ENCODE measurements at regions not wholly inside any gene's neighbourhood (a gene's known extent, or its start where the extent isn't known, plus 50 kb on each side); places are given as distances from the start of the nearest gene placed in this dataset.

DNA sequence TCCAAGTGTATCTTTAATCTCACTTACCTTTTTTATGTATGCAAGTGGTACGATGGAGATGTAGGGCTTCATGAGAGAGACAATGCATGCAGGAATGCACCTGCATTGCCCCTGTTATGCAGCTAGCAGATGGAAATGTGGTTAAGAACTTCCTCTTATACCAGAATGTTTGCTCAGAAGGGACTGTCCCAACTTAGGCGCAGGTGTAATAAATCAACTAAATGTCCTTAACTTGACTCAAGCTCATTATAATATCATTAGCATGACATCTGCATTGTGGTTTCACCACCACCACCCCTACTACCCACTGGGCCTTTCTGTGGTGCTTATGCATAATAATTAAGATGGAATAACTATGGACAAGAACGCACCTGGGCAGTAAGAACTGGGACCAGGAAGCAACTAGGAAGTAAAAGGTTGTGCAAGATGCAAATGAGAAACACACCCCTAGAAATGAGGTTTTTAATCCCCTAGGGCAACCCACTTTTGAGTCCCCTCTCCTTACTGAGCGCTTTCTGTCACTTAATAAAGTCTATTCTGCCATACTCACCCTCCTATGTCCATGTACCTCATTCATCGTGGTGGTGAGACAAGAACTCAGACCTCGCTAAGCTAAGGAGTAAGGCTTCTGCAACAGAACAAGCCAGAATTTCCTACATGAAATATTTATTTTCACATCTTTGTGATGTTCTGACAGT, 1103.3 kb upstream of the B3GALT2 start:
- no peak for DNase-seq

- DNase-seq, result no peak
Observed at GRCh38 chr1:194288238-194288637, 1101.8 kb upstream of the B3GALT2 start.

DNA sequence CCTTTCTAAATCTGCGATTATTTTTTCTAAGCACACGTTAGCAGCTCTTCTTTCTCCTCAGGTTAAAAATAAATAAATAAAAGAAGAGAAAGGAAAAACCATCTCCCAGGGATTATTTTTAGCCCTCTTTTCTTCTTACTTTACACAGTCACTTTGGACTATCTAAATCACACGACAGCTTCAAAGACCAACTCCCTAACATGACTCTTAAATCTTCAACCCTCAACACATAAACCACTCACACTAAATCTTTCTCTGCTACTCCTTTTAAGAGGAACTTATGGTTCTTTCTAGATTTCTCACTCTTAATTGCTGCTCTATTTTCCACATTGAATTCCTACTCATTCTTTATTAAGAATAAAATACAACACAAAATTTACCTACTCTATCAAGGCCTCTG, 1095.0 kb upstream of the B3GALT2 start:
- no peak for DNase-seq

DNA sequence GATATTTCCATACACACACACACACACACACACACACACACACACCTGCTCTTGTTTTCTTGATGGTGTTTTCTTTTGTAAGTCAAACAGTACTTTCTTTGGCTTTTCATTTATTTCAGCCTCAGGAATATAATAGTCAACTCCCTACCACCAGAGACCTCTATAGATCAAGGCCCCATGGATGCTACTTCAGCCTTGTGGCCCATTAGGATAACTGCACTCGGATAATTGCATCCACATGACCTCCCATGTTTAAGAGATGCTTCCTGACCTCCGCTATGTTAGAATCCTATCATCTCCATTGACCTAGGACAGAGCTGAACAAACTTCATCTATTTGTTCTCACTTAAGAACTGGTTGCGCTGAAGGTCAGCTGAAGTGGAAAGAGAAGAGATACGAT, 1094.0 kb upstream of the B3GALT2 start:
- DNase-seq, result no peak

- no peak for DNase-seq
Observed at GRCh38 chr1:194279975-194280374, 1093.6 kb upstream of the B3GALT2 start.

DNA sequence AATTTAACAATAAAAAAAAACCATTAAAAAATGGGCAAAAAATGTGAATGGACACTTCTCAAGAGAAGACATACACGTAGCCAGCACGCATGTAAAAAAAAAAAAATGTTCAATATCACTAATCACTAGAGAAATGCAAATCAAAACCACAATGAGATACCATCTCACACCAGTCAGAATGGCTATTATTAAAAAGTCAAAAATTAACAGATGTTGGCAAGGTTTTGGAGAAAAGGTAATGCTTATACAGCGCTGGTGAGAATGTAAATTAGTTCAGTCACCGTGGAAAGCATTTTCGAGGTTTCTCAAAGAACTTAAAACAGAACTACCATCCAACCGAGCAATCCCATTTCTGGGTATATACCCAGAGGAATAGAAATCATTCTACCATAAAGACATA, 1091.5 kb upstream of the B3GALT2 start:
- DNase-seq, result no peak

- DNase-seq, result no peak
Observed at GRCh38 chr1:194273660-194274059, 1087.2 kb upstream of the B3GALT2 start.

DNA sequence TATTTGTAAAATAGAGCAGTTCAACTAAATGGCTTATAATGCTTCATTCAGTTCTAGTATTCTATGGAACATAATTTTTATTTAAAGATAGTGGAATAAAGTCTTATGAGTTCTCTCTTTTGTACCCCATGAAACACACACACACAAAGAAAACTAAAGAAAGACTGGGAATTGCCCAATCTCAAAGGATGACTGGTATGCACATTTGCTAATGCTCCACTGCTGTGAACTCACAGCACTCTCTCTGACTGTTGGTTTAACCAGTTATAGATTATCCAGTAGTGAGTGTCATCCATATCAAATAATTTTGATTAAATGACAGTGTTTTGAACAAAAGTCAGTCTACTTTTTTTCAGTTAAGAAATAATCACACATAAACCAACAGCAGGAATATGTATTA, 1082.4 kb upstream of the B3GALT2 start:
- no peak for DNase-seq

DNA sequence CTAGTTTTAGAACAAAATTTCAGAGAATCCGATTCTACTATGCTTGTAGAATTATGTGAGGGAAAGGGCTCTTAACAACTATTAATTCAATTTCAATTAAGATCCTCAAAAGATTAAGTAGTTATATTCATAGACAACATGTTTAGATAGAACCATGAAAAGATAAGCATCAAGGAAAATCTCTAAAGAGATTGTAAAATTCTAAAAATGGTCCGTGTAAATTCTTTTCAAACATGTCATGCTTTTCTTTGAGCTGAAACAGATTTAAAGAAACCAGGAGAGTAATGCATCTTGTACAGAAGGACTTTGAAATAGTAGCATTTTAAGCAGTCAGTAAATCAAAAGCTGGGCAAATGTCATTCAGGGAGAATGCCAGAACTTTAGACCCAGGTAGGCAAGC, 1080.6 kb upstream of the B3GALT2 start:
- no peak for DNase-seq

GRCh38 chr1:194256010-194256409, 1069.6 kb upstream of the B3GALT2 start:
- no peak for DNase-seq

- DNase-seq, result no peak
Observed at GRCh38 chr1:194252199-194252598, 1065.8 kb upstream of the B3GALT2 start.

- no peak for DNase-seq
Observed at GRCh38 chr1:194241215-194241614, 1054.8 kb upstream of the B3GALT2 start.

DNA sequence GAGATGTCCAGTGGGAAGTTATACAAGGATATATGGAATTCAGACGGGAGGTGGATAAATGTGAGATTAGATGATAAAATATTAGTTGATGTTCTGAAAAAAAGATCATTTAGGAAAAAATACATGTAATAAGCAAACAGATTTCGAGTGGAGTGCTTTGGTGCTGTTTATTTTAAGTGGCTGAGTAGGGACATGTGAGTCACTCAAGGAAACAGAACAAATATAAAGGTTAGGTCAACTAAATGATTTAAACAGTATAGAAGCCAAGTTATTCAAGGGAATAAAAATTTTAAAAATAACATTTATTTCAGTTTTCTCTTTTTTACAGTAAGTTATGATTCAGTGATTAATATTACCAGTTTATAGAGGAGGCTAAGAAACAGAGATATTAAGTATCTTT, 1046.7 kb upstream of the B3GALT2 start:
- DNase-seq, result no peak

DNA sequence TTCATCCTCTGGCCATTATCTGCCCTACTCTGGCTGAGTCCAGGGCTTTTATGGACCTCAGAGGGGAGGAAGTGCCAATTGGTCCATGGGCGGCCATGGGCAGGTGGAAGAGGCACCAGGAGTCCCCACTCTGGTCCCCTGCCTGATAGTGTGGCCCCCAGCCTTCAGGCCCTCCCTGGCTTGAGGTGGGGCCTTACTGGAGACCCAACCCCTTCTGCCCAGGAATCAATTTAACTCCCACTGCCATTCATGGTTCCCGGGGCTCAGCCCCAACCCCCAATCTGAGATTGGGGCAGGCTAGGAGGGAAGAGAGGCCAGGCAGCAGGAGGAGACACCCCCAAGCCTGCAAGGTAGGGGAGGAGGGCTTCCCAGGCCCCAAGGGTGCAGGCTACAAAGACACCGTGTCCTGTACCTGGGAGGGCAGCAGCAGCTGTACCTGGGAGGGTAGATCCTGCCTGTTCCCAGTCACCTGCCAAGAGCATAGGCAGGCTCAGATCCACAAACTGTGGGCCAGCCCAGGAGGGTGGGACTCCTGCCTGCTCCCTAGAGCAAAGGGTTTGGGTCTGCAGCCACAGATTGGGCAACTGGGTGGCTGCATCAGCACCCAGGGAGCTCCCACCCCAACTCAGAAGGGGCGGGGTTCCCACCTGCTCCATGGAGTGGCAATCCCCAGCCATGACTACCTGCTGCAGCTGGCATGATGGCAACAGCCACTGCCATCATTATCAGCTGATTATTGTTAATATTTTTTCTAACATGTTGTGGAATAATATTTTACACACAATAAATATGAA, 1044.1 kb upstream of the B3GALT2 start:
- DNase-seq, result no peak

DNA sequence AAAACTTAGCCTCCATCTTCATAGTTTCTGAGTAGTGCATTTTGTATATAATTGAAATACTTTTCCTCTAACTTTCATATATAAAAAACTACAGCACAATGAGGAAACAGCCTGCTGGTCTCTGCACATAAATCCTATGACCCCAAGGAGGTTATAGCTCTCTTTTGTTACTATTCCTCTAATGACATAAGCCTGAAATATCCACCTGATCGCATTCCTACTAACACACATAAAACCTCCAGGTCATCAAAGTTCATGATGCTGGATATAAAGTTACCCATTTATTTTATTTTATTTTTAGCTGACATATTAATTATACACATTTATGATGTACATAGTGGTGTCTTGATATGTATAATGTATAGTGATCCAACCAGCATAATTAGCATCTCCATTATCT, 1042.0 kb upstream of the B3GALT2 start:
- DNase-seq, result no peak

GRCh38 chr1:194227161-194227560, 1040.7 kb upstream of the B3GALT2 start:
- no peak for DNase-seq

- DNase-seq, result no peak
Observed at GRCh38 chr1:194225821-194226220, 1039.4 kb upstream of the B3GALT2 start.

- no peak for DNase-seq
Observed at GRCh38 chr1:194223596-194223995, 1037.2 kb upstream of the B3GALT2 start.

- DNase-seq, result no peak
Observed at GRCh38 chr1:194215448-194215847, 1029.0 kb upstream of the B3GALT2 start.

GRCh38 chr1:194214735-194215134, 1028.3 kb upstream of the B3GALT2 start:
- DNase-seq, result no peak

GRCh38 chr1:194209920-194210319, 1023.5 kb upstream of the B3GALT2 start:
- DNase-seq, result no peak

DNA sequence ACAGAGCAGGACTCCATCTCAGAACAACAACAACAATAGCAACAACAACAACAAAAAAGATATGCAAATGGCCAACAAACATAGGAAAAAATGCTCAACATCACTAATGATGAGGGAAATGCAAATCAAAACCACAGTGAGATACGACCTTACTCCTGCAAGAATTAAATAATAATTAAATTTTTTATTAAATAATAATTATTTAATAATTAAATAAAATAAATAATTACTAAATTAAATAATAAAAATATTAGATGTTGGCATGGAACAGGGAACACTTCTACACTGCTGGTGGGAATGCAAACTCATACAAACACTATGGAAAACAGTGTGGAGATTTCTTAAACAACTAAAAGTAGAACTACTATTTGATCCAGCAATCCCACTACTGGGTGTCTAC, 1022.3 kb upstream of the B3GALT2 start:
- DNase-seq, result no peak

- no peak for DNase-seq
Observed at GRCh38 chr1:194196562-194196961, 1010.1 kb upstream of the B3GALT2 start.

DNA sequence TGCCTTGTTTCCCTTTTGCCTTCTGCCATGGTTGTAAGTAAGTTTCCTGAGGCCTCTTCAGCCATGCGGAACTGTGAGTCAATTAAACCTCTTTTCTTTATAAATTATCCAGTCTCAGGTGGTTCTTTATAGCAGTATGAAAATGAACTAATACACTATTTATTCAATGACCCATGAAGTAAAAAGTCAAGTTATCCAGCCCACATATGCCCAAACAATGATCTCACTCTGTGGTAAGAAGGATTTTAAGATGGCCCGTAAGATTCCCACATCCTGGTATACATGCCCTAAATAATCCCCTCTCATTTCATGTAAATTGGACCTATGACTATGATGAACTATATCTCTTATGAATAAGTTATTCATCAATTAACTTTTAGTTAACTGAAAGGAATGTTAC, 1008.3 kb upstream of the B3GALT2 start:
- no peak for DNase-seq

DNA sequence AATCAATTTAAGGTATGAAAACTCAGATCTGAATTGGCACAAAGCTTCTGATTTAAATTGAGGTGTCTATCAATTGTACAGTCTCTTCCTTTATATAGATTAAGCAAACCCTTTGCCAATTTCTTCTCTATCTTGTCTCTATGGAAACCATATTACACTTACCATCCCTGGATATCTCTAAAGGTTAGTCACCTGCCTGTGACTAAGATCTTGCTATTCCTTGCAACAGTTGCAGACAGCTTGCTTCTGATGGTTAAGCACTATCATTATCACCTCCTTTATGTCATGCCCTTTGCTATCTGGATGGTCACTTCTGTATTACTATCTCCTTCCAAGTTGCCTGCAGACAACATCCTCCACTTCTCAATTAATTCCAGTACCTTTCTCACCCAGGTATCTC, 998.6 kb upstream of the B3GALT2 start:
- DNase-seq, result no peak
